Esophagus muscularis mucosa (tissue), 3 donors: ENCODE measurements at regions not wholly inside any gene's neighbourhood (a gene's known extent, or its start where the extent isn't known, plus 50 kb on each side); places are given as distances from the start of the nearest gene placed in this dataset.

ENCODE experiments used
- POLR2AphosphoS5 ChIP-seq, 2 donors: sonication (generic); formaldehyde crosslinking; IDR thresholded peaks; one replicate each; pipeline ENCODE4 v1.6.1; 2017; ENCODE audit warnings: antibody characterized with exemption in 2 of 2
- TF ChIP-seq, protein P1 (sequence below), 3 experiments: fragments of 200-600 bp in 2 of 3; fragments of 450-650 bp in 1 of 3; sonication (generic) in 2 of 3; IDR thresholded peaks; one replicate each; pipeline ENCODE4 v1.5.1; 2017 to 2019; ENCODE audit warnings: antibody characterized with exemption in 3 of 3, mild to moderate bottlenecking in 2 of 3, moderate library complexity in 1 of 3

DNA sequence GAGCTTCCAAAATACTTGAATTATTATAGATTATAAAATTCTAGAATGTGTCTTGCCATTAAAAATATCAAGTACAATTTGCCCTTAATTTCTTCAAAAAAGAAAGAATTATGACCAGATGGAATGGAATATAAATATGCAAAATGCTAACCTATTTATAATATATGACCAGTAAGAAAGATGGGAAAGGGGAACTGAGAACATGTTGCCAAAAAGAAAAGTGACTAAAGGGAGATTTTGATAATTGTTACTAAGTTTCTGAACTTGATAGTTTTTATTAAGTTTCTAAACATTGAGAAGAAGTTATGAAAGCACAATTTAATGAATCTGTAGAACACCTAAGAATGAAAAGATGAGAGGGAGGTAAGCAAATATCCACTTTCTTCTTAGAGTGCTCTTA, 188.4 kb upstream of the NR4A3 start:
- TF ChIP-seq POLR2AphosphoS5 (IDR thresholded peaks at IDR 0.05), result no peak
- TF ChIP-seq, protein P1, sequence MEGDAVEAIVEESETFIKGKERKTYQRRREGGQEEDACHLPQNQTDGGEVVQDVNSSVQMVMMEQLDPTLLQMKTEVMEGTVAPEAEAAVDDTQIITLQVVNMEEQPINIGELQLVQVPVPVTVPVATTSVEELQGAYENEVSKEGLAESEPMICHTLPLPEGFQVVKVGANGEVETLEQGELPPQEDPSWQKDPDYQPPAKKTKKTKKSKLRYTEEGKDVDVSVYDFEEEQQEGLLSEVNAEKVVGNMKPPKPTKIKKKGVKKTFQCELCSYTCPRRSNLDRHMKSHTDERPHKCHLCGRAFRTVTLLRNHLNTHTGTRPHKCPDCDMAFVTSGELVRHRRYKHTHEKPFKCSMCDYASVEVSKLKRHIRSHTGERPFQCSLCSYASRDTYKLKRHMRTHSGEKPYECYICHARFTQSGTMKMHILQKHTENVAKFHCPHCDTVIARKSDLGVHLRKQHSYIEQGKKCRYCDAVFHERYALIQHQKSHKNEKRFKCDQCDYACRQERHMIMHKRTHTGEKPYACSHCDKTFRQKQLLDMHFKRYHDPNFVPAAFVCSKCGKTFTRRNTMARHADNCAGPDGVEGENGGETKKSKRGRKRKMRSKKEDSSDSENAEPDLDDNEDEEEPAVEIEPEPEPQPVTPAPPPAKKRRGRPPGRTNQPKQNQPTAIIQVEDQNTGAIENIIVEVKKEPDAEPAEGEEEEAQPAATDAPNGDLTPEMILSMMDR (IDR thresholded peaks at IDR 0.05), result no peak
